ENCODE measurements at regions not wholly inside any gene's neighbourhood (a gene's known extent, or its start where the extent isn't known, plus 50 kb on each side); places are given as distances from the start of the nearest gene placed in this dataset.
"Not testable (repeated sequence)": the region's sequence is repeated elsewhere in the genome, so short reads cannot be mapped to it uniquely, and the experiment has no call there.

GRCh38 chr1:199946305-199947155 lies 81.0 kb upstream of the NR5A2 start:
- DNase-seq = no peak

GRCh38 chr1:199948587-199949280 lies 78.8 kb upstream of the NR5A2 start:
- peak in 1 of 2 donors; percentile 3 for DNase-seq

- DNase-seq = not testable (repeated sequence)
Observed at GRCh38 chr1:199951005-199951404, 76.5 kb upstream of the NR5A2 start.

- no peak for DNase-seq
Observed at GRCh38 chr1:199953651-199954050, 73.9 kb upstream of the NR5A2 start.

GRCh38 chr1:199954699-199955098 lies 72.8 kb upstream of the NR5A2 start:
- DNase-seq = no peak

GRCh38 chr1:199955235-199955634 lies 72.3 kb upstream of the NR5A2 start:
- DNase-seq = no peak

GRCh38 chr1:199956005-199956404 lies 71.5 kb upstream of the NR5A2 start:
- no peak for DNase-seq

GRCh38 chr1:199959033-199959774 lies 68.3 kb upstream of the NR5A2 start:
- no peak for DNase-seq

- no peak for DNase-seq
Observed at GRCh38 chr1:199959775-199960110, 67.8 kb upstream of the NR5A2 start.

GRCh38 chr1:199970125-199970524 lies 57.4 kb upstream of the NR5A2 start:
- DNase-seq = no peak

GRCh38 chr1:199976496-199977144 lies 50.9 kb upstream of the NR5A2 start:
- peak; percentile 57 to 62 for DNase-seq

All from inflammatory macrophage treated with lipopolysaccharide for 1 hour (primary cell).